Nephron progenitor cell (in vitro differentiated cells): ENCODE measurements at regions not wholly inside any gene's neighbourhood (a gene's known extent, or its start where the extent isn't known, plus 50 kb on each side); places are given as distances from the start of the nearest gene placed in this dataset.

Experiments
- DNase-seq: peaks from one replicate; pipeline ENCODE4 v3.0.0; 2021
- H3K27ac Mint-ChIP-seq: 2 replicates; pipeline ENCODE4 v1.8.0; 2021; ENCODE audit warnings: mild to moderate bottlenecking, moderate library complexity, mixed read lengths
- H3K27me3 Mint-ChIP-seq: 2 replicates; pipeline ENCODE4 v1.8.0; 2021; ENCODE audit warnings: mild to moderate bottlenecking, low read depth, mixed read lengths; ENCODE audit not compliant: poor library complexity
- H3K36me3 Mint-ChIP-seq: 2 replicates; pipeline ENCODE4 v1.8.0; 2021; ENCODE audit warnings: low read depth, mixed read lengths
- H3K4me1 Mint-ChIP-seq: 2 replicates; pipeline ENCODE4 v1.8.0; 2021; ENCODE audit warnings: mixed read lengths
- H3K4me3 Mint-ChIP-seq: 2 replicates; pipeline ENCODE4 v1.8.0; 2021; ENCODE audit warnings: mild to moderate bottlenecking, moderate library complexity, mixed read lengths
- H3K9me3 Mint-ChIP-seq: 2 replicates; pipeline ENCODE4 v1.8.0; 2021; ENCODE audit warnings: mild to moderate bottlenecking, moderate library complexity, mixed read lengths
- TF ChIP-seq, protein P1 (sequence below): fragments of 200-600 bp; sonication (generic); IDR thresholded peaks from 2 replicates; pipeline ENCODE4 v1.5.0; 2021; ENCODE audit warnings: antibody characterized with exemption

DNA sequence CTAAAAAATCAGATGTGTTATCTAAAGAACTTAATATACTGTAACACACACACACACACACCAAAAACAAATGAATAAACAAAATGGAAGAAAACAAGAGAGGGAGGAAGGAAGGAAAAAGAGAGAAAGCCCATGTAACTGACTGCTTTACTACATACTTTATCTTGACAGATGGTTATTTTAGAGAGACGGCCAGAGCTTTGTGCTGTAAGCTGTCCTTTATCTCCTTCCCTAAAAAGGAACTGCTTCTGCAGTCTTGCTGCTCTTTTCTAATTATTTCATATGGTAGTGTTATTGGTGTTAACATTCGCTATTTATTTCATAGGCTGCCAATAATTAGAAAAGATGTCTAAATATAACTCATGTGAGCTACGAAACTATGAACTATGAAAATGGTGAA lies 1384.6 kb downstream of the MRPL39 start:
- peaks cover 30% of the 10 kb centered on the region for H3K9me3 Mint-ChIP-seq

DNA sequence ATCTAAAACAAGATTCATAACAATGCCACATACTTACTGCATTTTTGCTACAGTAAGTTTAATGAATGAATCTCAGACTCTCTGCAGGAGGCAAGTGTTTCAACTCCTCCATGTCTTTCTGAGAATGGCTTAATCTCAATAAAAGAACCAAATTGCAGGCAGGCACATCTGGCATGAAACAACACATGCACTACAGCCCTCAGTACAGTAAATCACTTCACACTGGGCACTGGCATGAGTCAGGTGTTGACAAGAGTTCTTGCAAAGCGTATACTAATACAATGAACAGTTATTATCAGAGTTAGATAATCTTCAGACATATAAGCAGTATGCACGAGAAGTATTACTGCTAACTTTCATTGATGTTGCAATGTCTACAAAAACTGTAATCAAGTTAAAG lies 1386.8 kb downstream of the MRPL39 start:
- no peak overlapping the region for H3K4me3 Mint-ChIP-seq
- TF ChIP-seq, protein P1, sequence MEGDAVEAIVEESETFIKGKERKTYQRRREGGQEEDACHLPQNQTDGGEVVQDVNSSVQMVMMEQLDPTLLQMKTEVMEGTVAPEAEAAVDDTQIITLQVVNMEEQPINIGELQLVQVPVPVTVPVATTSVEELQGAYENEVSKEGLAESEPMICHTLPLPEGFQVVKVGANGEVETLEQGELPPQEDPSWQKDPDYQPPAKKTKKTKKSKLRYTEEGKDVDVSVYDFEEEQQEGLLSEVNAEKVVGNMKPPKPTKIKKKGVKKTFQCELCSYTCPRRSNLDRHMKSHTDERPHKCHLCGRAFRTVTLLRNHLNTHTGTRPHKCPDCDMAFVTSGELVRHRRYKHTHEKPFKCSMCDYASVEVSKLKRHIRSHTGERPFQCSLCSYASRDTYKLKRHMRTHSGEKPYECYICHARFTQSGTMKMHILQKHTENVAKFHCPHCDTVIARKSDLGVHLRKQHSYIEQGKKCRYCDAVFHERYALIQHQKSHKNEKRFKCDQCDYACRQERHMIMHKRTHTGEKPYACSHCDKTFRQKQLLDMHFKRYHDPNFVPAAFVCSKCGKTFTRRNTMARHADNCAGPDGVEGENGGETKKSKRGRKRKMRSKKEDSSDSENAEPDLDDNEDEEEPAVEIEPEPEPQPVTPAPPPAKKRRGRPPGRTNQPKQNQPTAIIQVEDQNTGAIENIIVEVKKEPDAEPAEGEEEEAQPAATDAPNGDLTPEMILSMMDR, result no peak
- DNase-seq, result no peak
- H3K27ac Mint-ChIP-seq, result no peak overlapping the region
- H3K9me3 Mint-ChIP-seq, result peaks cover 20% of the 10 kb centered on the region
- no peaks in the 10 kb centered on the region for H3K4me1 Mint-ChIP-seq
- no peaks in the 10 kb centered on the region for H3K36me3 Mint-ChIP-seq
- no peaks in the 10 kb centered on the region for H3K27me3 Mint-ChIP-seq

More for the DNA sequence above, 1384.6 kb downstream of the MRPL39 start:
- Mint-ChIP-seq H3K27ac (no peak overlapping the region), H3K36me3 (no peaks in the 10 kb centered on the region), H3K27me3 (no peaks in the 10 kb centered on the region), H3K4me3 (no peak overlapping the region), H3K4me1 (no peaks in the 10 kb centered on the region)
- no peak for DNase-seq
- TF ChIP-seq, protein P1, result no peak

DNA sequence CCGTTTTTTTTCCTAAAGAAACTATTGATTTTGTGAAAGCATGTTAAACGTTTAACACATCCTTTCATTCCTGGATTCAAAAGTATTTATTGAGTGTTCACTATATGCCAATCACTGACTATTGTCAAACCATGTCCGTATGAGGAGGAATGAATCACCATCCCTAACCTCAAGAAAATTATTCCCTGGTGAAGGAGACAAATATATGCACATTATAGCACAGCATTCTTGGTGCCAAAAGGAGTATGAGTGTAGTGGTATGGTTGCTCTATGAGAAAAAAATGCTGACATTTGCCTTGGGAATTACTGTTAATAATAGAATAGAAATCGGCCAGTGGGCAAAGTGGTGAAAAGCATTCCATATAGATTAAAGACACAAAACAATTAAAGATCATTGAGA lies 1390.1 kb downstream of the MRPL39 start:
- Mint-ChIP-seq H3K4me3 (no peak overlapping the region), H3K4me1 (no peaks in the 10 kb centered on the region), H3K36me3 (no peaks in the 10 kb centered on the region), H3K27me3 (no peaks in the 10 kb centered on the region), H3K9me3 (peaks cover 17% of the 10 kb centered on the region), H3K27ac (no peak overlapping the region)
- TF ChIP-seq, protein P1, result no peak
- no peak for DNase-seq

DNA sequence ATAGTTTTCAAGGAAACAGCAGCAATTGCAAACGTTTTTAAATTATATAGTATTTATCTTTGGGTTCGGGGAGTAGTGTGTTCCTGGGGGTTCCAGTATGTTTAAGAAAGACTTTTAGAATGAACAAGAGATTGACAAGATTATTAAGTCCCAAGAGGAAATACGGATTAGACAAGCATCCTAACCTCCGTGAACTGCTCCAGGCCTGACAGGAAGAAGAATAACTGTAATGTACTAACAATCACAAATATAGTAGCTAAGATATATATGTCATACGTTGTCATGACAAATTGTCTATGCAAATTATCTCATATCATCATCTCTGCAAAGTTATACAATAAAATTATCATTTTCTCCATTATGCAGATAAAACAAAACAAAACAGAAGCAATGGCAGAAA lies 1397.2 kb downstream of the MRPL39 start:
- Mint-ChIP-seq H3K4me3 (no peak overlapping the region), H3K4me1 (no peaks in the 10 kb centered on the region), H3K27me3 (peaks cover 7% of the 10 kb centered on the region), H3K27ac (no peak overlapping the region), H3K9me3 (peaks cover 52% of the 10 kb centered on the region), H3K36me3 (no peaks in the 10 kb centered on the region)
- DNase-seq, result no peak
- TF ChIP-seq, protein P1, result no peak

DNA sequence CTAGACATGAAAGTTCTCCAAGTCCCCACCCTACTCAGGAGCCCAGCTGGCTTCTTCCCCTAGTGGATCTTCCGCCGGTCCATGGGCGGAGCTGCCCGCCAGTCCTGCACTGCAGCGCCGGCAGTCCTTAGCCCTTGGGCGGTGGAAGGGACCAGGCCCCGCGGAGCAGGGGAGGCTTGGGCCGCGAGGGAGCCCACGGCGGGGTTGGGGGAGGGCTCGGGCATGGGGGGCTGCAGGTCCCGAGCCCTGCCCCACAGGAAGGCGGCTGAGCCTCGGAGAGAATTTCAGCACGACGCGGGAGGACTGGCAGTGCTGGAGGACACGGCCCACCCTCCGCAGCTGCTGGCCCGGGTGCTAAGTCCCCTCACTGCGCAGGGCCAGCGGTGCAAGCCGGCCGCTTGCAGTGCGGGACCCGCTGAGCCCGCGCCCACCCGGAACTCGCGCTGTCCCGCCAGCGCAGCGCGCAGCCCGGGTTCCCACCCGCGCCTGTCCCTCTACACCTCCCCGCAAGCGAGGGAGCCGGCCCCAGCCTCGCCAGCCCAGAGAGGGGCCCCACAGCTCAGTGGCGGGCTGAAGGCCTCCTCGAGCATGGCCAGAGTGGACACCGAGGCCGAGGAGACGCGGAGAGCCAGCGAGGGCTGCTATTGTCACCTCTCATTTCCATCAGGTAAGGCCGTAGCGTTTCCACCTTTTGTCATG lies 1398.6 kb downstream of the MRPL39 start:
- no peak overlapping the region for H3K27ac Mint-ChIP-seq
- TF ChIP-seq, protein P1, result no peak
- H3K9me3 Mint-ChIP-seq, result peaks cover 52% of the 10 kb centered on the region
- DNase-seq, result no peak
- peaks cover 7% of the 10 kb centered on the region for H3K27me3 Mint-ChIP-seq
- H3K36me3 Mint-ChIP-seq, result no peaks in the 10 kb centered on the region
- no peaks in the 10 kb centered on the region for H3K4me1 Mint-ChIP-seq
- H3K4me3 Mint-ChIP-seq, result no peak overlapping the region

DNA sequence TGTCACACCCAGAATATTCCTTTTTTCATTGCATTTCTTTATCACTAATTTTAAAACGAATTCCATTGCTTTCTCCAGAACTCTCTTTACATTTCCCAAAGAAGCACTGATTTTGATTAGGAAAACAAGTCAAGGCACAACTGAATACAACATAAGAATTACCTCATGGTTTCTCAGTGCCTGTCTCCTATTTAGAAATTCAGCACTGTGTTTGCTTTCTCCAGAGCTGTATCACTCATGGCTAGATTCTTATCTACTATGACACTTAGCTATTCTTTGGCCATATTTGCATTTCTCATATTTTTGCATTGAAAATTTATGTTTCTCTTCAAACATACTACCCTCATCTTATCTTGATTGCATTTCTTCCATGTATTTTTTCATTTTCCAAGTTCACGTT lies 1402.0 kb downstream of the MRPL39 start:
- peaks cover 4% of the 10 kb centered on the region for H3K27me3 Mint-ChIP-seq
- TF ChIP-seq, protein P1, result no peak
- H3K9me3 Mint-ChIP-seq, result peaks cover 49% of the 10 kb centered on the region
- H3K27ac Mint-ChIP-seq, result no peak overlapping the region
- no peaks in the 10 kb centered on the region for H3K4me1 Mint-ChIP-seq
- no peaks in the 10 kb centered on the region for H3K36me3 Mint-ChIP-seq
- DNase-seq, result no peak
- H3K4me3 Mint-ChIP-seq, result no peak overlapping the region
